Uterus (tissue), 2 donors: ENCODE measurements at regions not wholly inside any gene's neighbourhood (a gene's known extent, or its start where the extent isn't known, plus 50 kb on each side); places are given as distances from the start of the nearest gene placed in this dataset.
"Not testable (repeated sequence)": the region's sequence is repeated elsewhere in the genome, so short reads cannot be mapped to it uniquely, and the experiment has no call there.

Source experiments
- POLR2A ChIP-seq, 2 donors: fragments of 450-650 bp; IDR thresholded peaks; one replicate each; pipeline ENCODE4 v1.6.1; 2016; ENCODE audit warnings: antibody characterized with exemption in 2 of 2, mild to moderate bottlenecking in 1 of 2, moderate library complexity in 1 of 2
- TF ChIP-seq, protein P1 (sequence below), 4 experiments: fragments of 200-600 bp in 2 of 4; fragments of 450-650 bp in 2 of 4; sonication (generic) in 2 of 4; IDR thresholded peaks; one replicate each; pipeline ENCODE4 v1.5.1; 2016 to 2019; ENCODE audit warnings: antibody characterized with exemption in 4 of 4, mild to moderate bottlenecking in 2 of 4, moderate library complexity in 1 of 4

DNA sequence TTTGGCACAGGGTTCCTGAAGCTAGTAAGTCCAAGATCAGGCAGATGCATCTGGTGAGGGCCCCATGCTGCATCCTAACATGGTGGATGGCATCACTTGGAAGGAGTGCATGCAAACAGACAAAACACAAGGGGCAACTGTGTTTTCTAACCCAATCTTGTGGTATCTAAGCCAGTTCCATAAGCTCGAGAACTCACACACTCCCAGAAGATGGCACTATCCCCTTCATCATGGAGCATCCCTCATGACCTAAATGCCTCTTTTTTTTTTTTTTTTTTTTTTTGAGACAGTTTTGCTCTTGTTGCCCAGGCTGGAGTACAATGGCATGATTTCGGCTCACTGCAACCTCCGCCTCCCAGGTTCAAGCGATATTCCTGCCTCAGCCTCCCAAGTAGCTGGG, 1763.5 kb downstream of the SLITRK5 start:
- TF ChIP-seq, protein P1, sequence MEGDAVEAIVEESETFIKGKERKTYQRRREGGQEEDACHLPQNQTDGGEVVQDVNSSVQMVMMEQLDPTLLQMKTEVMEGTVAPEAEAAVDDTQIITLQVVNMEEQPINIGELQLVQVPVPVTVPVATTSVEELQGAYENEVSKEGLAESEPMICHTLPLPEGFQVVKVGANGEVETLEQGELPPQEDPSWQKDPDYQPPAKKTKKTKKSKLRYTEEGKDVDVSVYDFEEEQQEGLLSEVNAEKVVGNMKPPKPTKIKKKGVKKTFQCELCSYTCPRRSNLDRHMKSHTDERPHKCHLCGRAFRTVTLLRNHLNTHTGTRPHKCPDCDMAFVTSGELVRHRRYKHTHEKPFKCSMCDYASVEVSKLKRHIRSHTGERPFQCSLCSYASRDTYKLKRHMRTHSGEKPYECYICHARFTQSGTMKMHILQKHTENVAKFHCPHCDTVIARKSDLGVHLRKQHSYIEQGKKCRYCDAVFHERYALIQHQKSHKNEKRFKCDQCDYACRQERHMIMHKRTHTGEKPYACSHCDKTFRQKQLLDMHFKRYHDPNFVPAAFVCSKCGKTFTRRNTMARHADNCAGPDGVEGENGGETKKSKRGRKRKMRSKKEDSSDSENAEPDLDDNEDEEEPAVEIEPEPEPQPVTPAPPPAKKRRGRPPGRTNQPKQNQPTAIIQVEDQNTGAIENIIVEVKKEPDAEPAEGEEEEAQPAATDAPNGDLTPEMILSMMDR (IDR thresholded peaks at IDR 0.05): not testable (repeated sequence)
- not testable (repeated sequence) for TF ChIP-seq POLR2A (IDR thresholded peaks at IDR 0.05)
